ENCODE measurements at regions not wholly inside any gene's neighbourhood (a gene's known extent, or its start where the extent isn't known, plus 50 kb on each side); places are given as distances from the start of the nearest gene placed in this dataset.
"Not testable (repeated sequence)": the region's sequence is repeated elsewhere in the genome, so short reads cannot be mapped to it uniquely, and the experiment has no call there.

GRCh38 chr18:39591649-39592048, 2026.1 kb upstream of the CELF4 start:
- TF ChIP-seq CTCF (IDR thresholded peaks at IDR 0.05), result no peak
- Histone ChIP-seq H3K27me3 (ENCODE audit: low read depth) (no peaks in the 10 kb centered on the region), H3K4me1 (no peaks in the 10 kb centered on the region), H3K4me3 (no peak overlapping the region), H3K9me3 (no peaks in the 10 kb centered on the region), H3K27ac (no peak overlapping the region), H3K36me3 (no peaks in the 10 kb centered on the region)
- intact Hi-C loops (cut with DNase I), result no loop called here
- ATAC-seq, result no peak
- DNase-seq, result no peak

GRCh38 chr18:39589496-39589895, 2023.9 kb upstream of the CELF4 start:
- Histone ChIP-seq H3K36me3 (no peaks in the 10 kb centered on the region), H3K9me3 (no peaks in the 10 kb centered on the region), H3K4me3 (no peak overlapping the region), H3K4me1 (no peaks in the 10 kb centered on the region), H3K27ac (no peak overlapping the region), H3K27me3 (ENCODE audit: low read depth) (no peaks in the 10 kb centered on the region)
- ATAC-seq (no peak), DNase-seq (no peak)
- intact Hi-C loops (cut with DNase I), result no loop called here
- no peak for TF ChIP-seq CTCF (IDR thresholded peaks at IDR 0.05)

GRCh38 chr18:39587586-39587985, 2022.0 kb upstream of the CELF4 start:
- no peak for ATAC-seq
- intact Hi-C loops (cut with DNase I), result no loop called here

GRCh38 chr18:39586741-39587140, 2021.1 kb upstream of the CELF4 start:
- Histone ChIP-seq H3K9me3 (no peaks in the 10 kb centered on the region), H3K4me3 (no peak overlapping the region), H3K36me3 (no peaks in the 10 kb centered on the region), H3K27ac (no peak overlapping the region), H3K27me3 (ENCODE audit: low read depth) (no peaks in the 10 kb centered on the region), H3K4me1 (no peaks in the 10 kb centered on the region)
- no peak for ATAC-seq
- TF ChIP-seq CTCF (IDR thresholded peaks at IDR 0.05), result no peak
- DNase-seq, result no peak
- intact Hi-C loops (cut with DNase I), result no loop called here

More at GRCh38 chr18:39587586-39587985, 2022.0 kb upstream of the CELF4 start:
- H3K36me3 ChIP-seq, result no peaks in the 10 kb centered on the region
- no peaks in the 10 kb centered on the region for H3K4me1 ChIP-seq
- H3K9me3 ChIP-seq, result no peaks in the 10 kb centered on the region
- no peak for TF ChIP-seq CTCF (IDR thresholded peaks at IDR 0.05)
- no peaks in the 10 kb centered on the region for H3K27me3 ChIP-seq (ENCODE audit: low read depth)
- DNase-seq, result no peak
- H3K4me3 ChIP-seq, result no peak overlapping the region
- H3K27ac ChIP-seq, result no peak overlapping the region

GRCh38 chr18:39574897-39575296, 2009.3 kb upstream of the CELF4 start:
- H3K9me3 ChIP-seq, result no peaks in the 10 kb centered on the region
- intact Hi-C loops (cut with DNase I), result no loop called here
- H3K36me3 ChIP-seq, result no peaks in the 10 kb centered on the region
- TF ChIP-seq CTCF (IDR thresholded peaks at IDR 0.05), result no peak
- H3K4me1 ChIP-seq, result no peaks in the 10 kb centered on the region
- no peak overlapping the region for H3K27ac ChIP-seq
- DNase-seq (no peak), ATAC-seq (no peak)
- H3K4me3 ChIP-seq, result no peak overlapping the region
- H3K27me3 ChIP-seq (ENCODE audit: low read depth), result no peaks in the 10 kb centered on the region

GRCh38 chr18:39571511-39571910, 2005.9 kb upstream of the CELF4 start:
- Histone ChIP-seq H3K4me1 (no peaks in the 10 kb centered on the region), H3K4me3 (no peak overlapping the region), H3K27ac (no peak overlapping the region), H3K36me3 (no peaks in the 10 kb centered on the region), H3K27me3 (ENCODE audit: low read depth) (no peaks in the 10 kb centered on the region), H3K9me3 (no peaks in the 10 kb centered on the region)
- TF ChIP-seq CTCF (IDR thresholded peaks at IDR 0.05), result peak; percentile 40
- ATAC-seq (no peak), DNase-seq (no peak)
- intact Hi-C loops (cut with DNase I), result no loop called here

GRCh38 chr18:39565551-39566230, 2000.1 kb upstream of the CELF4 start:
- H3K4me3 ChIP-seq; ATAC-seq; H3K9me3 ChIP-seq; H3K27me3 ChIP-seq (ENCODE audit: low read depth); H3K36me3 ChIP-seq; H3K4me1 ChIP-seq; H3K27ac ChIP-seq; intact Hi-C loops (cut with DNase I); DNase-seq: not testable (repeated sequence)
